ENCODE measurements at regions not wholly inside any gene's neighbourhood (a gene's known extent, or its start where the extent isn't known, plus 50 kb on each side); places are given as distances from the start of the nearest gene placed in this dataset.
A peak's percentile ranks its signal among the peaks of the same experiment; 100 is the strongest.

- no peak for DNase-seq (ENCODE audit: low read depth in 2 of 2)
Measured at GRCh38 chr17:5694551-5694950, 110.2 kb upstream of the NLRP1 start.

GRCh38 chr17:5695480-5695879 is 111.2 kb upstream of the NLRP1 start:
- DNase-seq (ENCODE audit: low read depth in 2 of 2), result no peak

GRCh38 chr17:5698959-5699358 is 114.7 kb upstream of the NLRP1 start:
- no peak for DNase-seq (ENCODE audit: low read depth in 2 of 2)

GRCh38 chr17:5699814-5700213 is 115.5 kb upstream of the NLRP1 start:
- no peak for DNase-seq (ENCODE audit: low read depth in 2 of 2)

- no peak for DNase-seq (ENCODE audit: low read depth in 2 of 2)
Measured at GRCh38 chr17:5700745-5701144, 116.4 kb upstream of the NLRP1 start.

GRCh38 chr17:5701381-5701780 is 117.1 kb upstream of the NLRP1 start:
- no peak for DNase-seq (ENCODE audit: low read depth in 2 of 2)

GRCh38 chr17:5702951-5703510 is 118.7 kb upstream of the NLRP1 start:
- DNase-seq (ENCODE audit: low read depth in 2 of 2), result no peak

GRCh38 chr17:5703736-5704135 is 119.4 kb upstream of the NLRP1 start:
- DNase-seq (ENCODE audit: low read depth in 2 of 2), result no peak

GRCh38 chr17:5705081-5705875 is 121.0 kb upstream of the NLRP1 start:
- no peak for DNase-seq (ENCODE audit: low read depth in 2 of 2)

GRCh38 chr17:5705876-5706576 is 121.7 kb upstream of the NLRP1 start:
- DNase-seq (ENCODE audit: low read depth in 2 of 2), result no peak

GRCh38 chr17:5706577-5707210 is 122.4 kb upstream of the NLRP1 start:
- peak; percentile 8 to 13 for DNase-seq (ENCODE audit: low read depth in 2 of 2)

- no peak for DNase-seq (ENCODE audit: low read depth in 2 of 2)
Measured at GRCh38 chr17:5707482-5707881, 123.2 kb upstream of the NLRP1 start.

GRCh38 chr17:5708344-5708743 is 124.0 kb upstream of the NLRP1 start:
- no peak for DNase-seq (ENCODE audit: low read depth in 2 of 2)

- DNase-seq (ENCODE audit: low read depth in 2 of 2), result no peak
Measured at GRCh38 chr17:5711344-5711743, 127.0 kb upstream of the NLRP1 start.

- no peak for DNase-seq (ENCODE audit: low read depth in 2 of 2)
Measured at GRCh38 chr17:5714993-5715392, 130.7 kb upstream of the NLRP1 start.

- no peak for DNase-seq (ENCODE audit: low read depth in 2 of 2)
Measured at GRCh38 chr17:5715478-5715877, 131.2 kb upstream of the NLRP1 start.

- DNase-seq (ENCODE audit: low read depth in 2 of 2), result no peak
Measured at GRCh38 chr17:5718726-5719125, 134.4 kb upstream of the NLRP1 start.

- DNase-seq (ENCODE audit: low read depth in 2 of 2), result no peak
Measured at GRCh38 chr17:5719976-5720375, 135.7 kb upstream of the NLRP1 start.

GRCh38 chr17:5730373-5730772 is 146.1 kb upstream of the NLRP1 start:
- no peak for DNase-seq (ENCODE audit: low read depth in 2 of 2)

GRCh38 chr17:5740937-5741336 is 156.6 kb upstream of the NLRP1 start:
- no peak for DNase-seq (ENCODE audit: low read depth in 2 of 2)

- no peak for DNase-seq (ENCODE audit: low read depth in 2 of 2)
Measured at GRCh38 chr17:5741810-5742209, 157.5 kb upstream of the NLRP1 start.

GRCh38 chr17:5745111-5745813 is 161.0 kb upstream of the NLRP1 start:
- no peak for DNase-seq (ENCODE audit: low read depth in 2 of 2)

Measured in activated CD8-positive, alpha-beta memory T cell treated with anti-CD3 and anti-CD28 coated beads for 4 hours (primary cell).